HPDE6-E6E7 (cell line): ENCODE measurements at regions not wholly inside any gene's neighbourhood (a gene's known extent, or its start where the extent isn't known, plus 50 kb on each side); places are given as distances from the start of the nearest gene placed in this dataset.

Experiments used
- DNase-seq: peaks from one replicate; pipeline ENCODE4 v3.0.0; 2011; ENCODE audit warnings: missing footprints; ENCODE audit errors: extremely low spot score

- DNase-seq: no peak
Measured at GRCh38 chr9:129240581-129241211, 62.6 kb upstream of the IER5L start.

GRCh38 chr9:129239946-129240490 is 62.0 kb upstream of the IER5L start:
- no peak for DNase-seq

GRCh38 chr9:129237803-129238202 is 59.7 kb upstream of the IER5L start:
- DNase-seq: no peak

- DNase-seq: peak; percentile 60
Measured at GRCh38 chr9:129237164-129237611, 59.1 kb upstream of the IER5L start.

- DNase-seq: no peak
Measured at GRCh38 chr9:129236441-129237145, 58.5 kb upstream of the IER5L start.

GRCh38 chr9:129235931-129236331 is 57.9 kb upstream of the IER5L start:
- DNase-seq: no peak

- DNase-seq: no peak
Measured at GRCh38 chr9:129235041-129235930, 57.2 kb upstream of the IER5L start.

GRCh38 chr9:129234491-129234890 is 56.4 kb upstream of the IER5L start:
- no peak for DNase-seq

GRCh38 chr9:129232839-129233591 is 55.0 kb upstream of the IER5L start:
- no peak for DNase-seq

GRCh38 chr9:129231759-129232158 is 53.7 kb upstream of the IER5L start:
- DNase-seq: no peak

GRCh38 chr9:129231022-129231739 is 53.1 kb upstream of the IER5L start:
- DNase-seq: no peak

- no peak for DNase-seq
Measured at GRCh38 chr9:129230302-129230701, 52.2 kb upstream of the IER5L start.
